AG10803 (cell line): ENCODE measurements at regions not wholly inside any gene's neighbourhood (a gene's known extent, or its start where the extent isn't known, plus 50 kb on each side); places are given as distances from the start of the nearest gene placed in this dataset.

ENCODE experiments used
- DNase-seq: peaks from one replicate; pipeline ENCODE4 v3.0.0; 2010; ENCODE audit warnings: low read depth
- H3K4me3 ChIP-seq: 2 replicates; pipeline ENCODE4 v1.5.1; 2011; ENCODE audit warnings: mild to moderate bottlenecking, low read length, control low read depth
- TF ChIP-seq, protein P1 (sequence below): conservative IDR thresholded peaks from 2 replicates; pipeline ENCODE4 v1.5.1; 2011; ENCODE audit warnings: mild to moderate bottlenecking, low read length, control low read depth, inconsistent platforms

DNA sequence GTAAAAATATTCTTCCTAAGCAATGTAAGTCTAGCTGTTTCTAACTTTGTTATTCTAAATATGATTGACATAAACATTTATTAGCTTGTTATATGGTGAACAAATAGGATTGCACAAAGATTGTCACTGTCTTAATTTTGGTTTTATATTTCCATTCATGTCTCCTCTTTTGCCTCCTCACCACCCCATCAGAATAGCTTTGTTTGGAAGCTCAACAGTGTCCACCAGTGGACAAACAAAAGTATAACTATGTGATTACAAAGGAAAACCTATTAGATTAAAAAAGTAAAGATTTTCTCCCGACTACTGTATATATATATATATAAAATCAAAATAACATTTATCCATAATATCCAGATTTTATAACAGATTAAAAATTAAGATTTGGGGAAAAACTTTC, 468.2 kb downstream of the ZIC3 start:
- TF ChIP-seq, protein P1, sequence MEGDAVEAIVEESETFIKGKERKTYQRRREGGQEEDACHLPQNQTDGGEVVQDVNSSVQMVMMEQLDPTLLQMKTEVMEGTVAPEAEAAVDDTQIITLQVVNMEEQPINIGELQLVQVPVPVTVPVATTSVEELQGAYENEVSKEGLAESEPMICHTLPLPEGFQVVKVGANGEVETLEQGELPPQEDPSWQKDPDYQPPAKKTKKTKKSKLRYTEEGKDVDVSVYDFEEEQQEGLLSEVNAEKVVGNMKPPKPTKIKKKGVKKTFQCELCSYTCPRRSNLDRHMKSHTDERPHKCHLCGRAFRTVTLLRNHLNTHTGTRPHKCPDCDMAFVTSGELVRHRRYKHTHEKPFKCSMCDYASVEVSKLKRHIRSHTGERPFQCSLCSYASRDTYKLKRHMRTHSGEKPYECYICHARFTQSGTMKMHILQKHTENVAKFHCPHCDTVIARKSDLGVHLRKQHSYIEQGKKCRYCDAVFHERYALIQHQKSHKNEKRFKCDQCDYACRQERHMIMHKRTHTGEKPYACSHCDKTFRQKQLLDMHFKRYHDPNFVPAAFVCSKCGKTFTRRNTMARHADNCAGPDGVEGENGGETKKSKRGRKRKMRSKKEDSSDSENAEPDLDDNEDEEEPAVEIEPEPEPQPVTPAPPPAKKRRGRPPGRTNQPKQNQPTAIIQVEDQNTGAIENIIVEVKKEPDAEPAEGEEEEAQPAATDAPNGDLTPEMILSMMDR: no peak
- no peak for DNase-seq

GRCh38 chrX:138037548-138037947, 471.6 kb downstream of the ZIC3 start:
- no peak overlapping the region for H3K4me3 ChIP-seq
- no peak for DNase-seq
- TF ChIP-seq, protein P1: no peak

More for the DNA sequence above, 468.2 kb downstream of the ZIC3 start:
- H3K4me3 ChIP-seq: no peak overlapping the region

DNA sequence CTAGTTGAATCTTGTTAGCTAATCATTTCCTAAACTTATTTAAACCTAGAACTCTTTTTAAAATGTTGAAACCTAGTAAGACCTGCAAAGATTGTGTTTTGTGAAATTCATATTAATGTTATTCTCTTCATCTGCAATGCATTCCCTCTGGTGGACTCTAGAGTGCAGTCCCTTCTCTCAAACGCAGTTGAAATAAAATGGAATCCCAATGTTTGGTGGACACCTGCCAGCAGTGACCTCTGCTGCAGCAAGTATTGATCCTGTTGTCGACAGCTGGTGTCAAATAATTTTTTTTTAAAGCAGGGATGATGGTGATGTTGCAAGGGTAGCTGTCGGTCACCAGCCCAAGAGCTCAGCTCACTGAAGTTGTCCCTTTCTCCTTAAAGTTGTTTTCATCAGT, 492.0 kb downstream of the ZIC3 start:
- TF ChIP-seq, protein P1: no peak
- DNase-seq: no peak
- H3K4me3 ChIP-seq: no peak overlapping the region

- TF ChIP-seq, protein P1: no peak
- no peak for DNase-seq
- no peak overlapping the region for H3K4me3 ChIP-seq
These were observed 493.0 kb downstream of the ZIC3 start for GRCh38 chrX:138058931-138059330.

GRCh38 chrX:138067415-138067814, 501.5 kb downstream of the ZIC3 start:
- no peak overlapping the region for H3K4me3 ChIP-seq
- DNase-seq: no peak
- TF ChIP-seq, protein P1: no peak

GRCh38 chrX:138073626-138074025, 507.7 kb downstream of the ZIC3 start:
- no peak for DNase-seq
- no peak overlapping the region for H3K4me3 ChIP-seq
- TF ChIP-seq, protein P1: no peak

DNA sequence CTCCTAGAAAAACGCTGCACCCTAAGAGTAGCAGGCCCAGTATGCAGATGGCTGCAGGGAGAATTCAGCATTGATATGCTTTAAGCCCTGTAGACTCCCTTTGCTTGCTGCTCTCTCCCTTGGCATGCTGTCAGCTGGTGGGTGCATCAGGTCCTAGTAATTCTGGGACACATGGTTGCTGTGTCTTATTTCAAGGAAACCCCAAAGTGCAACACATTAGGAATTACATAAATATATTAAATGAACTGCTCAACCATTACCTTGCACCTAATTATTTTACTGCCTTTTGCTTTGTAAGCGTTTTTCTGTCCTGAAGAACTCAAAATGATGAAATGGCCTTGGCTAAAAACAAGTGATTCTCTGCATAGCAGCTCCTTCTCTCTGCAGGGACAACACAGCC, 516.3 kb downstream of the ZIC3 start:
- H3K4me3 ChIP-seq: no peak overlapping the region
- no peak for DNase-seq
- TF ChIP-seq, protein P1: no peak
